ENCODE measurements at regions not wholly inside any gene's neighbourhood (a gene's known extent, or its start where the extent isn't known, plus 50 kb on each side); places are given as distances from the start of the nearest gene placed in this dataset.

- TF ChIP-seq CTCF (IDR thresholded peaks at IDR 0.05 in 2 of 3, conservative IDR thresholded peaks at IDR 0.05 in 1 of 3; ENCODE audit: control insufficient read depth in 2 of 3, extremely low read depth in 1 of 3, insufficient read depth in 1 of 3, low read depth in 3 of 3, low read length in 3 of 3) (no peak), MAX (IDR thresholded peaks at IDR 0.05; ENCODE audit: low read depth, low read length) (no peak), CHD4 (IDR thresholded peaks at IDR 0.05) (no peak), EZH2 (IDR thresholded peaks at IDR 0.05; ENCODE audit: borderline replicate concordance, control insufficient read depth, low read depth, low read length) (no peak), ATF2 (IDR thresholded peaks at IDR 0.05; ENCODE audit: low read length) (no peak), SREBF2 (IDR thresholded peaks at IDR 0.05; ENCODE audit: low read length) (no peak), USF1 (IDR thresholded peaks at IDR 0.05; ENCODE audit: borderline replicate concordance, extremely low read length, insufficient read depth, low read depth, low read length) (no peak), KLF5 (IDR thresholded peaks at IDR 0.05; ENCODE audit: partially characterized antibody) (no peak), REST (IDR thresholded peaks at IDR 0.05; ENCODE audit: low read depth, low read length) (no peak), EP300 (IDR thresholded peaks at IDR 0.05; ENCODE audit: borderline replicate concordance in 1 of 2, control insufficient read depth in 1 of 2, low read depth in 2 of 2, low read length in 2 of 2) (no peak), ZNF687 (IDR thresholded peaks at IDR 0.05) (no peak)
These were observed 223.5 kb downstream of the GRIA2 start for GRCh38 chr4:157444014-157444413.
